Immature natural killer cell (primary cell): ENCODE measurements at regions not wholly inside any gene's neighbourhood (a gene's known extent, or its start where the extent isn't known, plus 50 kb on each side); places are given as distances from the start of the nearest gene placed in this dataset.

ENCODE experiments used
- DNase-seq, 3 donors: peaks; one replicate each; pipeline ENCODE4 v3.0.0; 2022; ENCODE audit warnings: mixed read lengths in 1 of 3
- H3K27ac Mint-ChIP-seq, 6 donors: one replicate each; pipeline ENCODE4 v1.8.0; 2020; ENCODE audit warnings: mixed read lengths in 6 of 6, mild to moderate bottlenecking in 5 of 6, inconsistent platforms in 4 of 6, moderate library complexity in 3 of 6
- H3K27me3 Mint-ChIP-seq, 3 donors: one replicate each; pipeline ENCODE4 v1.8.0; 2020 to 2021; ENCODE audit warnings: low read depth in 3 of 3, mild to moderate bottlenecking in 3 of 3, mixed read lengths in 3 of 3, moderate library complexity in 3 of 3, inconsistent platforms in 1 of 3
- H3K36me3 Mint-ChIP-seq, 3 donors: one replicate each; pipeline ENCODE4 v1.8.0; 2020; ENCODE audit warnings: mixed read lengths in 3 of 3, inconsistent platforms in 2 of 3, mild to moderate bottlenecking in 2 of 3
- H3K4me1 Mint-ChIP-seq, 2 donors: one replicate each; pipeline ENCODE4 v1.8.0; 2020; ENCODE audit warnings: inconsistent platforms in 2 of 2, mild to moderate bottlenecking in 2 of 2, mixed read lengths in 2 of 2, moderate library complexity in 1 of 2
- H3K4me3 Mint-ChIP-seq, 5 donors: one replicate each; pipeline ENCODE4 v1.8.0; 2020; ENCODE audit warnings: mild to moderate bottlenecking in 5 of 5, mixed read lengths in 5 of 5, inconsistent platforms in 3 of 5, moderate library complexity in 3 of 5
- H3K9me3 Mint-ChIP-seq, 6 donors: one replicate each; pipeline ENCODE4 v1.8.0; 2020; ENCODE audit warnings: mild to moderate bottlenecking in 6 of 6, mixed read lengths in 6 of 6, inconsistent platforms in 4 of 6, moderate library complexity in 3 of 6

- Mint-ChIP-seq H3K36me3 (no peaks in the 10 kb centered on the region), H3K27me3 (peaks cover 0 to 8% (median 3%) of the 10 kb centered on the region in 3 donors), H3K9me3 (peaks cover 0 to 4% (median 1%) of the 10 kb centered on the region in 6 donors), H3K4me1 (peaks cover 11% of the 10 kb centered on the region in 2 donors), H3K27ac (no peak overlapping the region), H3K4me3 (no peak overlapping the region)
- DNase-seq = no peak
Observed at GRCh38 chr7:63931057-63931600, 67.5 kb upstream of the ZNF722 start.

GRCh38 chr7:63931985-63932577 lies 66.6 kb upstream of the ZNF722 start:
- Mint-ChIP-seq H3K4me3 (no peak overlapping the region), H3K9me3 (peaks cover 0 to 7% (median 4%) of the 10 kb centered on the region in 6 donors), H3K36me3 (no peaks in the 10 kb centered on the region), H3K27ac (no peak overlapping the region), H3K4me1 (peaks cover 2 to 4% of the 10 kb centered on the region in 2 donors), H3K27me3 (peaks cover 0 to 8% (median 3%) of the 10 kb centered on the region in 3 donors)
- DNase-seq = no peak
